ENCODE measurements at regions not wholly inside any gene's neighbourhood (a gene's known extent, or its start where the extent isn't known, plus 50 kb on each side); places are given as distances from the start of the nearest gene placed in this dataset.
A peak's percentile ranks its signal among the peaks of the same experiment; 100 is the strongest.
"Not testable (repeated sequence)": the region's sequence is repeated elsewhere in the genome, so short reads cannot be mapped to it uniquely, and the experiment has no call there.

- no peak for DNase-seq (ENCODE audit: low read depth, low spot score)
- H3K27ac ChIP-seq: no peak overlapping the region
Measured at GRCh38 chr4:38326499-38326898, 337.5 kb upstream of the KLF3 start.

GRCh38 chr4:38327174-38327573, 336.8 kb upstream of the KLF3 start:
- no peak for DNase-seq (ENCODE audit: low read depth, low spot score)
- no peak overlapping the region for H3K27ac ChIP-seq

DNA sequence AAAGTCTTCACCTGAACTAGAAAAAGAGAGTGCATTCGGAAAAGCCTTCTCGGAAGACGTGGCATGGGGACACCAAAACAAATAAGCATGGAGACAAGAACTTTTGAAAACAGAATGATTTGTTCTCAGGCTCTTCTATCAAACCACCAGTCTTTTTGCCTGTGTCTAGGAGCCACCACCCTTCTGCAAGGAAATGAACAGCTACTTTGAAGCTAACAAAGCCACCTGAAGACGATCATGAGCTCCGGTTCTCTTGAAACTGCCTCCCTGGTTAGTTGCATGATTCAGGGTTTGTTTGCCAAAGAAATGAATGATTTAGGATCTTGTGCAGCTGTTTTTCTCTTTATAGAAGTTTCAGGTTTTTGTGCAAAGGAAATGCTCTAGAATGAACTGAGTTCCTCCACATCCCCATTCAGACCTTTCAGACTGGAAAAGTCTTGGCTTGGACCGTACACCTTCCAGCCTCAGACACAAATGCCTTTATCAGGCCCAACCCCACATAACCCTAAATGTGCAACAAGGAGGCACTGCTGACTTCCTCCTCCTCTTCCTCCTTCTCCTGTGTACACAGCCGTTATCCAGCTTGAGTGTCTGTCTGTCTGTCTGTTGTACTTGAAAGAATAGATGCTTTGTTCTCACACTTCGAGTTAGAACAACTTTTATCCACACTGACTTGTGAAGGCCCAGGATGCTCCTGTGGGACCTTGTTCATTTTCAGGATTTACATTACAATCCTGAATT, 334.8 kb upstream of the KLF3 start:
- no peak for DNase-seq (ENCODE audit: low read depth, low spot score)
- no peak overlapping the region for H3K27ac ChIP-seq

DNA sequence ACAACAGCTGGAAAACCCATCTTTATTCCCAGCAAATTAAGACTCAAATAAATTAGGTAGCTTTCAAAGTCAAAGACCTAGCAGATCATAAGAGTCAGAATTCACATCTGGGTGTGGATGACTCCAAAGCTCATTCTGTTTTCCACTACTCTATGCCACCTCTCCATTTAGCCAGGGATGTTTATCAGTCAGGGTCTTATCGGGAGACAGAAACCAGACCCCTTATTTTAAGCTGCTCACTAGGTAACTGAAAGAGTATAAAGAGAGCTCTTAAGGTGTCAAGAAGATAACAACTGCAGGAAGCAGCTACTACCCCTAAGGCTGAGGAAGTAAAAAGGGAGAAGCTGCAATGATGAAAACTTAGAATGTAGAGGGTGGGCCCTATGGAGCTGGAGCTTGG, 333.7 kb upstream of the KLF3 start:
- DNase-seq (ENCODE audit: low read depth, low spot score): no peak
- no peak overlapping the region for H3K27ac ChIP-seq

DNA sequence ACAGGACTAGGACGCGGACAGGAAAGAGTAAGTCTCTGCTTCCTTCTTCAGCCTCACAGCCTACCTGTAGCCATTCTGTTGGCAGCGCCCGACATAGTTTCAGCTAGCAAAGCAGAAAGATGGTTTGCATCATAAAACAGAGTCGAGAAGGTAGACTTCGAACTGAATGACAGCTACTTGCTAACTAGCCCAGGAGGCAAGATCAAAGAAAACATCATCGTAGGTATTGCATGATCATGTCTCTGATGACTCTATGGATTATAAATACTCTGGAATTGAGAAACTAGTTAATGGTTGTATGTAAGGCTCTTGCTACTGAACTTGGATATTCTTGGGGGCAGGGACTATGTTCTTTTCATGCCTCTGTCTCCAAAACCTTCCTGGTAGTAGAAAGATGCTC, 333.1 kb upstream of the KLF3 start:
- no peak overlapping the region for H3K27ac ChIP-seq
- no peak for DNase-seq (ENCODE audit: low read depth, low spot score)

DNA sequence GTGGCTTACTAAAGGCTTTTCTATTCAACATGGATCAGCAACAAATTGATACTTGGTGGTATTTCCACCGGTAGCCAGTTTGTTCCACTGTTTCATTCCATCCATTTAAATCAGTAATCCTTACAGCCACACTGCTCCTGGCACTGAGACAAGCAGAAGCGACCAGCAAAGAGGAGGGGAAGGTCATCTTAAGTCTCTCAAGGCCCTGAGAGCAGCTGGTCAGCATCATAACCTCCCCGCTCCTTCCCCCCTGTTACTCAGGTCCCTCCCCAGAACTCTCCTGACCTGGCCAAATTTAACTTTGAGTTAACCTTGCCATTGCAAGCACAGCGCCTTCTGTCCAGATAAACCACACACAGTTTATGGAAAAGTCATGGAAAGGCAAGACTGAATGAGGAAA, 331.3 kb upstream of the KLF3 start:
- no peak for DNase-seq (ENCODE audit: low read depth, low spot score)

GRCh38 chr4:38333219-38333618, 330.8 kb upstream of the KLF3 start:
- DNase-seq (ENCODE audit: low read depth, low spot score): no peak
- no peak overlapping the region for H3K27ac ChIP-seq

More for the DNA sequence above, 331.3 kb upstream of the KLF3 start:
- H3K27ac ChIP-seq: no peak overlapping the region

- H3K27ac ChIP-seq: peak overlapping the region; percentile 29
Measured at GRCh38 chr4:38334791-38335190, 329.2 kb upstream of the KLF3 start.

GRCh38 chr4:38338939-38339338, 325.1 kb upstream of the KLF3 start:
- H3K27ac ChIP-seq: not testable (repeated sequence)

More at GRCh38 chr4:38334791-38335190, 329.2 kb upstream of the KLF3 start:
- peak; percentile 43 for DNase-seq (ENCODE audit: low read depth, low spot score)

GRCh38 chr4:38343608-38344007, 320.4 kb upstream of the KLF3 start:
- DNase-seq (ENCODE audit: low read depth, low spot score): no peak
- no peak overlapping the region for H3K27ac ChIP-seq

More at GRCh38 chr4:38338939-38339338, 325.1 kb upstream of the KLF3 start:
- not testable (repeated sequence) for DNase-seq (ENCODE audit: low read depth, low spot score)

- no peak overlapping the region for H3K27ac ChIP-seq
- DNase-seq (ENCODE audit: low read depth, low spot score): no peak
Measured at GRCh38 chr4:38344929-38345328, 319.1 kb upstream of the KLF3 start.

DNA sequence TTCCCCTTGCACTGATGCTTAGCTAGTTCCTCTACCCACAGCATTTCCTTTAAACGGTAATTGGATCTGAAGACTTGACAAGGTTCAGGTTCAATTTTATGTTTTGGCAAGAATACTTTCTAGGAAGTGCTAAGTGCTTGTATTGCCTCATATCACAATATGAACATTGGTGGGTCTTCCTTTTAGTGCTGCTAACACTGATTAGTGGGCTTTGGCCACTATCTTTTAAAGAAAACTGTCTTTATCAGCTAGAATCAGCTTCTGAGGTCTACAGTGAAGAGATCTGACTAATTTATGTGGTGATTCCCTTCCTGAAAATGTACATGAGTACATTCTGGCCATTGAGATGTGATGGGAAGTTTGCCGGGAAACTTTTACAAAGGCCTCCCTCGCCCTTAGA, 316.7 kb upstream of the KLF3 start:
- no peak overlapping the region for H3K27ac ChIP-seq
- DNase-seq (ENCODE audit: low read depth, low spot score): no peak

- H3K27ac ChIP-seq: no peak overlapping the region
- no peak for DNase-seq (ENCODE audit: low read depth, low spot score)
Measured at GRCh38 chr4:38354421-38354820, 309.6 kb upstream of the KLF3 start.

GRCh38 chr4:38354872-38355271, 309.1 kb upstream of the KLF3 start:
- DNase-seq (ENCODE audit: low read depth, low spot score): no peak
- no peak overlapping the region for H3K27ac ChIP-seq

- H3K27ac ChIP-seq: no peak overlapping the region
- DNase-seq (ENCODE audit: low read depth, low spot score): no peak
Measured at GRCh38 chr4:38356686-38357085, 307.3 kb upstream of the KLF3 start.

GRCh38 chr4:38357546-38357945, 306.5 kb upstream of the KLF3 start:
- no peak for DNase-seq (ENCODE audit: low read depth, low spot score)
- no peak overlapping the region for H3K27ac ChIP-seq

- no peak for DNase-seq (ENCODE audit: low read depth, low spot score)
- H3K27ac ChIP-seq: no peak overlapping the region
Measured at GRCh38 chr4:38359113-38359512, 304.9 kb upstream of the KLF3 start.

DNA sequence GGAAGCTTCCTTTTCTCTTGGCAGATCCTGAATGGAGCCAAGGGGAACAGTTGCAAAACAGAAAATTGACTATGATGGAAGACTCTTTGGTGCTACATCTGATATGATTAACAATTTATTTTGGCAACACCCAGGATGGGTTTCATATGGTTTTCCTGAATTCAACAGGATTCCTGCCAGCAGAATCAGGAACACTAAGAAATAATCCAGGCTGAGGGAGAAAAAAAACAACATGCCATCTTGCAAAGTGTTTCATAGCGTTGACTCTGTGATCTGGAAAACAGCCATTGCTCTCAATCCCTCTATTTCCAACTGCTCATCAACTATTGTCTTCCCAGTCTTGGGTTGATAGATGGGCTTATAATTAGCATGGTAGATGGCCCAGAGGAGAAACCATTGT, 303.8 kb upstream of the KLF3 start:
- no peak overlapping the region for H3K27ac ChIP-seq
- no peak for DNase-seq (ENCODE audit: low read depth, low spot score)

DNA sequence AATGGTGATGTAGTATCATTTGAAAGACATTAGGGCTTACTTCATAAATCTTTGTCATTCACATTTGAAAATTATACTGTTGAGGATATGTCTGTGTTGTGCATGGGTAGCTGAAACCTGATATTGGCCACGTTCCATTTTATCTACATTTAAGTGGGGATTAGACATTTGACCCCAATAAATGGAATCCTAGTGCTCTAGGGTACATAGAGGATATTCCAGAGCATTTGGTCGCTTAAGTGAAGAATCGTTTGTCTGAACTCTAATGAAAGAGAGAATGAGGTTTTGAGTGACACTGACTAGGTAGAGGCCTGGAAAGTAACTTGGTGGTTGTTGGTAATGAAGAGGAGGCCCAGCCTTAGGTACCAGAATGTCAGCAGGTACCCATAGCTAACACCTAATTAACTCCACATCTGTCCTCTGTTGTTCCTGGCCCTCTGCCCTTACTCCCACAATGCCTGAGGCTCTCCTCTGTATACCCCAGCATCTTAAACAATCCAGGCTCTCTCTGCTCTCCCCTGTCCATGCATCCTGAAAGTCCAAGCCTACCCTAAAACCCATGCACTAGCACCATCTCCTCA, 299.5 kb upstream of the KLF3 start:
- no peak for DNase-seq (ENCODE audit: low read depth, low spot score)

GRCh38 chr4:38365261-38365660, 298.7 kb upstream of the KLF3 start:
- DNase-seq (ENCODE audit: low read depth, low spot score): no peak
- H3K27ac ChIP-seq: no peak overlapping the region

More for the DNA sequence above, 299.5 kb upstream of the KLF3 start:
- H3K27ac ChIP-seq: no peak overlapping the region

GRCh38 chr4:38365748-38366310, 298.2 kb upstream of the KLF3 start:
- H3K27ac ChIP-seq: no peak overlapping the region
- DNase-seq (ENCODE audit: low read depth, low spot score): no peak

DNA sequence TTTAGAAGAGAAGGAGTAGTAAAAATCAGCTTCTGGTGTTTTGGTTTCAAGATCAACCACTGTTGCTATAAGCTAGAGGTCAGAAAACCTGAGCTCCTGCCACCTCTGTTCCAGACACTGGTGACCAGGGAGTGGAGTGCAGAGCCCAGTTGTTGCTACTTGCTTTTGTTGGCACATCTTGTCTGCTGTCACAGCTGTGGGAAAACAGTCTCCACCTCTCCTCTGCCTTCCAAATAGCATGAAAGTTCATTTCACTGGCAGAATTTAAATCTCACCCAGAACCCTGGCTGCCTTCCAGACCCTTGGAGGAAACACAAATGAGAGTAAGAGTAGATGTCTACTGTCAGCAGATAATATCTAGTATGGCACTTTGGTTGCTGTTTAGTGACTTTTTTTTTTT, 297.5 kb upstream of the KLF3 start:
- DNase-seq (ENCODE audit: low read depth, low spot score): no peak
- no peak overlapping the region for H3K27ac ChIP-seq
